Stimulated activated naive B cell treated with anti-CD40 and anti-IgM and Interleukin-4, amounts not matched to agents 10 μg/mL and 1 μg/mL and 100 μg/mL, for 72 hours (primary cell): ENCODE measurements at regions not wholly inside any gene's neighbourhood (a gene's known extent, or its start where the extent isn't known, plus 50 kb on each side); places are given as distances from the start of the nearest gene placed in this dataset.
"Not testable (repeated sequence)": the region's sequence is repeated elsewhere in the genome, so short reads cannot be mapped to it uniquely, and the experiment has no call there.

ENCODE experiments used
- ATAC-seq, 2 donors: fragments of 150-1000 bp; cut with Tn5 transposase; replicated peaks; 2 replicates each; pipeline ENCODE4 v1.10.0; 2021; ENCODE audit warnings: moderate library complexity in 1 of 2
- DNase-seq: peaks from one replicate; pipeline ENCODE4 v3.0.0; 2021
- H3K27ac Mint-ChIP-seq: one replicate; pipeline ENCODE4 v1.8.0; 2022; ENCODE audit warnings: mild to moderate bottlenecking, mixed read lengths
- H3K27me3 Mint-ChIP-seq, 2 donors: one replicate each; pipeline ENCODE4 v1.8.0; 2022; ENCODE audit warnings: mixed read lengths in 2 of 2
- H3K36me3 Mint-ChIP-seq, 2 donors: one replicate each; pipeline ENCODE4 v1.8.0; 2022; ENCODE audit warnings: mixed read lengths in 2 of 2, mild to moderate bottlenecking in 1 of 2
- H3K4me1 Mint-ChIP-seq, 2 donors: one replicate each; pipeline ENCODE4 v1.8.0; 2022; ENCODE audit warnings: mixed read lengths in 2 of 2, mild to moderate bottlenecking in 1 of 2
- H3K4me3 Mint-ChIP-seq, 2 donors: one replicate each; pipeline ENCODE4 v1.8.0; 2022; ENCODE audit warnings: mild to moderate bottlenecking in 2 of 2, mixed read lengths in 2 of 2, moderate library complexity in 1 of 2
- H3K9me3 Mint-ChIP-seq, 2 donors: one replicate each; pipeline ENCODE4 v1.8.0; 2022; ENCODE audit warnings: mixed read lengths in 2 of 2, mild to moderate bottlenecking in 1 of 2

DNA sequence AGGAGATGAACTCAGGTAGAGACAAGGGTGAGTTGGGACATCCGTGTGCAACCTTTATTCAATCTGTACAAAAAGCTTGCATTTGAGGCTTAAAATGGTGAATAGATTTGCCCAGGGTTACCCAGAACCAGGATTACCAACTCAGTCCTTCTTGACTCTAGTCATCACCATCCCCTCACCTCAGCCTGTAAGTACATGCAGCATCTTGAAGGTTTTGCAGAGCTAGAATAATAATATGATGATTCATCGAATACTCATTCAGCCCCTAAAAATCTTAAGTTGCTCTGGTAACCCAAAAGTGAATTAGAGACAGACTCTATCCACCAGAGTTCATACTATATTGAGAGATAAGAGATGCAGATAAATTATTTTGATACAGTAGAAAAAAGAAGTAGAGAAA, 90.3 kb downstream of the NKX2-1 start:
- Mint-ChIP-seq H3K4me1 (no peaks in the 10 kb centered on the region), H3K27ac (no peak overlapping the region), H3K9me3 (no peaks in the 10 kb centered on the region), H3K4me3 (no peak overlapping the region), H3K27me3 (no peaks in the 10 kb centered on the region), H3K36me3 (no peaks in the 10 kb centered on the region)
- DNase-seq (no peak), ATAC-seq (no peak)

DNA sequence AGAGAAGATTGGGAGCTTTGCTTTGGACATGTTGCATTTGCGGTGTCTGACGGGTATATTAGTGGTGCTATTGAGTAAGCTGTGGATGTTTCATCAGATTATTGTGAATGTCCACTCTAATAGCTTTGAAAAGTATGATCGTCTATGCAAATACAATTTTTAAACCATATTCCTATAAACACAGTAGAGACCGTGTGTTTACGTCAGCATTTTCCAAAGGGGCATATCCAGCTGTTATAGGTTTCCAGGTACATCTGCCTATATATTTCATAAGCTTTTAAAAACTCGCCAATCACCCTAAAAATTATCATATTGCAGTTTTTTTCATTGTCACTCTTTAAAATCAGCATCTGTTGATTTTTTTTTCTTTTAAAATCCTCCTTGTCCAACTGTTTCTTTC, 91.7 kb downstream of the NKX2-1 start:
- DNase-seq (no peak), ATAC-seq (no peak)
- Mint-ChIP-seq H3K9me3 (no peaks in the 10 kb centered on the region), H3K27ac (no peak overlapping the region), H3K4me1 (no peaks in the 10 kb centered on the region), H3K4me3 (no peak overlapping the region), H3K27me3 (no peaks in the 10 kb centered on the region), H3K36me3 (no peaks in the 10 kb centered on the region)

DNA sequence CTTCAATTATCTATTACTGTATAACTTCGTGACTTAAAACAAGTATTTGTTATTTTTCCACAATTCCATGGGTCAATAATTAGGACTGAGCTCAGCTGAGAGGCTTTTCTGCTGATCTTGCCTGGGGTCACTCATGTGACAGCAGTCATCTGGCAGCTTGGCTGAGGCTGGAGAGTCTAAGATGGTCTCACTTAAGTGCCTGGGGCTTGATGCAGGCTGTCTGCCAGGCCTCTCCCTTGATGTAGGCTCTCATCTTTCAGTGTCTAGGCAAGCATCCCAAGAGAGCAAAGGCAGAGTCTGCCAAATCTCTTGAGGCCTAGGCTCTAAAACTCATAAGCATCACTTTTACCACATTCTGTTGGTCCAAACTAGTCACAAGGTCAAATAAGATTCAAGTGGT, 93.2 kb downstream of the NKX2-1 start:
- Mint-ChIP-seq H3K9me3 (no peaks in the 10 kb centered on the region), H3K27me3 (no peaks in the 10 kb centered on the region), H3K4me1 (no peaks in the 10 kb centered on the region), H3K27ac (no peak overlapping the region), H3K4me3 (no peak overlapping the region), H3K36me3 (no peaks in the 10 kb centered on the region)
- ATAC-seq (no peak), DNase-seq (no peak)

DNA sequence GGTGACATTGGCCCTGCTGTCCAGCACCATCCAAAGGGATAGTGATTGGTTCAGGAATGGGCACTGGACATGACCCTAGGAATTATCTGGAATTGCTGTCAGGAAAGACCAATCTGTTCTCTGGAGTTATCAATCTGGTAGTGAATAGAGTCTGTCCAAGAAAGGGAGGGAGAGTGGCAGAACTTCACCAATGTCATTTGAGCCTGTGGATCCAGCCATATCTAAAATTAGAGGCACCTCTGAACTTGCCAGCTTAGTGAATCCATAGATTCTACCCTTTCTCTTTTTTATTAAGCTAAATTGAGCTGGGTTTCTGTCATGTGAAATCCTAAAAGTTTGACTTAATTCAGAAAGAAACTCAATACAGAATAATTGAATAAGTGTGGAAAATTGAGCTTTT, 93.9 kb downstream of the NKX2-1 start:
- Mint-ChIP-seq H3K9me3 (no peaks in the 10 kb centered on the region), H3K27me3 (no peaks in the 10 kb centered on the region), H3K4me1 (no peaks in the 10 kb centered on the region), H3K27ac (no peak overlapping the region), H3K4me3 (no peak overlapping the region), H3K36me3 (no peaks in the 10 kb centered on the region)
- DNase-seq: no peak
- ATAC-seq: no peak

DNA sequence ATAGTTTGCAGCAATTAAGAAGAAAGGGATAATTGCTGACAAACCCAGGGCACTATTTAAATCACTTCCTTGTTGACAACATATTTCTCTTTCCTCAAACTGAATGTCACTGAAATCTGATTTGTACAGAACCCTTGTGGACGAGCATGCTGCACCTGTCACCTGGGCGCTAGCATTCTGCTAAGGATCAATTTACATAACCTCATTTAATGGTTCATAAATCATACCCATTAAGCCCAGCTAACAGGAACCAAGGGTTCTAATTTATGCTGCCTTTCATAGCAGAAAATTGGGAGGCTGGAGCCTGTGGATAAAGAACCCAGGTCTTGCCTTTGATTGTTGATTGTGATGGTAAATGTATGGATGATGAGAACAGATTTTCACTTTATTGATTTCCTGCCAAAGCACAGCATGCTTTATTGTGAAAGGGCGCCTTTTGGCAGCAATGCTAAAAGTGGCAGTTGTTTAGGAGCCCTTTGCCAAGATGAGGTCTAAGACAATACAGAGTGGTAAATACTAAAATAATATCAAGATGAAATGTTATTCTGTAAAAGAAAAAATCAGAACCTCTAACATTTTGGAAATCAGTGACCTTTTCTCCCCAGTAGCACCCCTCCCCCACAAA, 95.4 kb downstream of the NKX2-1 start:
- no peaks in the 10 kb centered on the region for H3K27me3 Mint-ChIP-seq
- no peak overlapping the region for H3K4me3 Mint-ChIP-seq
- ATAC-seq: no peak
- no peaks in the 10 kb centered on the region for H3K4me1 Mint-ChIP-seq
- H3K36me3 Mint-ChIP-seq: no peaks in the 10 kb centered on the region
- no peaks in the 10 kb centered on the region for H3K9me3 Mint-ChIP-seq
- DNase-seq: no peak
- no peak overlapping the region for H3K27ac Mint-ChIP-seq

DNA sequence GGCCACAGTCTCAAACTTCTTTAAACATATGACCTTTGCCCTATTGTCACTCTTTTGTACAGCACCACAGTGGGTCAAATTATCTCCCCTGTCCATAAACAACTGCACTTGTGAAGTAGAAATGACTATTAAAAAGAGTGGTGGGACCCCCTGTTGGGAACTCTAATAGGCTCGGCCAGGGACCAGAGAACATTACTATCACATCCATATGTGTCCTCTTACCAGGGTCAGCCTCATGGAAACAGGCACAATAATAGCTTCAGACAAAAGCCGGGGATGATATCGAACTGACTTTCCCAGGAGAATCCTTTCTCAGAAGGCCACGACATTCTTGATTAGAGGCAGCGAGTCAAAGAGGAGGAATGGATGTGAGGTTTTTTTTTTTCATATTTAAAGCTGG, 96.6 kb downstream of the NKX2-1 start:
- Mint-ChIP-seq H3K36me3 (no peaks in the 10 kb centered on the region), H3K9me3 (no peaks in the 10 kb centered on the region), H3K4me3 (no peak overlapping the region), H3K27ac (no peak overlapping the region), H3K27me3 (no peaks in the 10 kb centered on the region), H3K4me1 (no peaks in the 10 kb centered on the region)
- ATAC-seq (no peak), DNase-seq (no peak)

DNA sequence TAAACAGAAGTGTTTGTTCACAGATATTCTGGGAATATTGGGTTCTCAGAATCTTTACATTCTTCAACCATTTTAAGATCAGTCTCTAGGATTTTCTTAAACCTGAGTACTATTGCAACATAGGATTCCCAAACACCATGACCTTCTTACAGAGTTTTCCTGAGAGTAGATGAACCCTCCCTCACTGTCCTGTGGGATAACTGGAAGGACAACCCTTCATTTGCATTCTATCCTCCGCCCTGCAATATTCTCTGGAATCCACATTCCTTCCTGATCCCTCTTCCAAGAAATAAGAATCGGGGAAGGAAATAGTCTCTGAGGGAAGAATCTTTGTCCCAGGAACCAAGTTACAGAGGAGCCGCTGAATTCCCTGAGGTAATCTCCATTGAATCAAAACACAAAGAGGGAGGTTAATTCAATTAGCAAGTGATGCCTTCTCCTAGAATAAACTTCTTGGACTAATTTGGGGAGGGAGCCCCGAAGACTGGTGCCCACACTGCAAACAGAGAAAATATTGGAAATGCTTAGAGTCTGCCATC, 99.8 kb upstream of the MBIP start:
- Mint-ChIP-seq H3K9me3 (peaks cover 0 to 6% of the 10 kb centered on the region in 2 donors), H3K27me3 (no peaks in the 10 kb centered on the region), H3K36me3 (no peaks in the 10 kb centered on the region), H3K4me3 (no peak overlapping the region), H3K27ac (no peak overlapping the region), H3K4me1 (no peaks in the 10 kb centered on the region)
- DNase-seq: no peak
- no peak for ATAC-seq

DNA sequence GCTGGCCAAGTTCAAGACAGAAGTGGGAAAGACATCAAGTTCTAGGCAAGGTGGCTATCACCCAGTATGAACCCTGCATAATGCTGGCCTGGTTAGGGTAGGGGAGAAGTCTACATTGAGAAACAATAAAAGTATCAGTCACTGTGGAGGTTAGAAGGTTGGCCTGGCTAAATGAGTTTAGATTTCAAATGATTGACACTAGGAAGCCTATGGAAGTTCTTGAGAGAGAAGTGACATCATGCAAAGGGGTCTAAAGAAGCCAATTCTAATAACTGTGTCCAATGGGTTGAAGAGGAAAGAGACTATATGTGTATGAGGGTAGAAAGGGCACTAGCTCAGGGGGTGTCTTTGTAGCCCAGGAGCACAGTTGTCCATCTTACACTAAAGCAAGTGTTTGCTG, 98.5 kb upstream of the MBIP start:
- H3K27me3 Mint-ChIP-seq: no peaks in the 10 kb centered on the region
- no peak overlapping the region for H3K27ac Mint-ChIP-seq
- ATAC-seq (no peak), DNase-seq (no peak)
- no peaks in the 10 kb centered on the region for H3K4me1 Mint-ChIP-seq
- no peak overlapping the region for H3K4me3 Mint-ChIP-seq
- no peaks in the 10 kb centered on the region for H3K36me3 Mint-ChIP-seq
- peaks cover 4 to 6% of the 10 kb centered on the region in 2 donors for H3K9me3 Mint-ChIP-seq

DNA sequence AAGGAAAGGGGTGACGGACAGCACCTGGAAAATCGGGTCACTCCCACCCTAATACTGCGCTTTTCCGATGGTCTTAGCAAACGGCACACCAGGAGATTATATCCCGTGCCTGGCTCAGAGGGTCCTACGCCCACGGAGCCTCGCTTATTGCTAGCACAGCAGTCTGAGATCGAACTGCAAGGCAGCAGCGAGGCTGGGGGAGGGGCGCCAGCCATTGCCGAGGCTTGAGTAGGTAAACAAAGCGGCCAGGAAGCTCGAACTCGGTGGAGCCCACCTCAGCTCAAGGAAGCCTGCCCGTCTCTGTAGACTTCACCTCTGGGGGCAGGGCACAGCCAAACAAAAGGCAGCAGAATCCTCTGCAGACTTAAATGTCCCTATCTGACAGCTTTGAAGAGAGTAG, 91.5 kb upstream of the MBIP start:
- H3K27ac Mint-ChIP-seq, ATAC-seq, H3K27me3 Mint-ChIP-seq, DNase-seq, H3K36me3 Mint-ChIP-seq, H3K4me3 Mint-ChIP-seq, H3K4me1 Mint-ChIP-seq: not testable (repeated sequence)
- peaks cover 13 to 19% of the 10 kb centered on the region in 2 donors for H3K9me3 Mint-ChIP-seq

DNA sequence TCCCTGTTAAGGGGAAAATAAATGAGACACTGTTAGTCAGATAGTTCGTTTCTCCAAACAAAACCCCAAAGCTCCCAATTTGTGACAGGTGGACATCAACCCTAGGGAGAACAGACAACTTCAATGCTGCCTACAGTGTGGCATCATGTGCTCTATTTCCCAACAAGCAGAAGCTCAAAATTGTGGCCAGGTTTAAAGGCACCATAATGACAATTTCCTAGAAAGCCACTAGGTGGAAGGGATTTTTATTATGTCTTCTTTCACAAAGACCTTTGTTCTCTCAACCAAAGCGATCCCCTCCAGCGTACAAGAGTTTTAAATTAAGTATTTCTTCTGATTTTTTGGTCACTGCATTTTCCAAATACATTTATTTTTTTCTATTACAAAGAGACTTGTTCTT, 88.0 kb upstream of the MBIP start:
- H3K27me3 Mint-ChIP-seq: peaks cover 12% of the 10 kb centered on the region in 2 donors
- no peak overlapping the region for H3K4me3 Mint-ChIP-seq
- H3K36me3 Mint-ChIP-seq: no peaks in the 10 kb centered on the region
- no peak for DNase-seq
- no peak overlapping the region for H3K27ac Mint-ChIP-seq
- no peaks in the 10 kb centered on the region for H3K4me1 Mint-ChIP-seq
- no peak for ATAC-seq
- H3K9me3 Mint-ChIP-seq: peaks cover 9 to 13% of the 10 kb centered on the region in 2 donors

DNA sequence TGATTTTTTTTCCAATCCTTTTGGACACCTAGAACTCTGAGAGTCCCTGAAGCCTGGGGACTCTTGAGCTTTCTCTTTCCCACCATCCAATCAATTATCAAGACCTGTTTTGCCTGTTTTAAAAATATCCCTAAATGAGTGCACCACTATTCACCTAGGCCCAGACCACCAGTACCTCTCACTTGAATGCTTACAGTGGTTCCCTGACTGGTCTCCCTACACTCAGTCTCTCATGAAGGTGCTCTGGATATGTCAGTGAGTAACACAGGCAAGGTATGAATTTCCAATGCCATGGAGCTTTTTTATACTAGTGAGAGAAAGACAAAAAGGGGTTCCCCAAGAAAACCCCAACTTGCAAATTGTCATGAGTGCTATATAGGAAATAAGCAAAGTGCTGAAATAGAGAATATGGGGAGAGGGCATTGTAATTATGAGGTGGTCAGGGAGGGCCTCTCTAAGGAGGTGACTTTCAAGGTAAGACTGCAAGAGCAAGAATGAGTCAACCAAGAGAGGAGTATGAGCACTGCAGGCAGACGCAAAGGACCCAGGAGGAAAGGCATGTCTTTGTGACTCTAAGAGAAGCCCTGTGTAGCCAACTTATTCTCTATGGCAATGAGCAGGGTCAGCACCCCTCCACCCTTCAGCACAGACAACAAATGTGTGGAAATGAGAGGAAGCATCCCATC, 85.3 kb upstream of the MBIP start:
- ATAC-seq: no peak
- Mint-ChIP-seq H3K27me3 (peaks cover 8 to 12% of the 10 kb centered on the region in 2 donors), H3K4me1 (no peaks in the 10 kb centered on the region)

DNA sequence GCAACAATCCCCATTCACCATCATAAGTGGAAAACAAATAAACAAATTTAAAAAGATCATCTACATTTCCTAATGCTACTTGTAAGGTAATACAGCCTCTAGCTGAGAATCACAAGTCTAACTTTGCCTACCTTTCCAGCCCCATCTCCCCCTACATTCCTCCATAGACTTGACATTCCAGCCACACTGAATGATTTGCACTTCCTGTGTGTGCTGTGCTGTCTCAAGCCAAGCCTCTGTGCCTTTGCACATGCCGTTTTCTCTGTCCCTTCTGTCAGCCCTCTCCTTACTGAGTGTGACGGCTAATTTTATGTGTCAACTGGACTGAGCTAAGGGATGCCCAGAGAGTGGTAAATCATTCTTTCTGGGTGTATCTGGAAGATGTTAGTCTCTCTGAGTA, 82.4 kb upstream of the MBIP start:
- H3K9me3 Mint-ChIP-seq: no peaks in the 10 kb centered on the region
- ATAC-seq: no peak
- H3K4me1 Mint-ChIP-seq: no peaks in the 10 kb centered on the region

More for the DNA sequence above, 85.3 kb upstream of the MBIP start:
- Mint-ChIP-seq H3K4me3 (no peak overlapping the region), H3K9me3 (peaks cover 2 to 4% of the 10 kb centered on the region in 2 donors), H3K27ac (no peak overlapping the region), H3K36me3 (no peaks in the 10 kb centered on the region)
- DNase-seq: no peak

DNA sequence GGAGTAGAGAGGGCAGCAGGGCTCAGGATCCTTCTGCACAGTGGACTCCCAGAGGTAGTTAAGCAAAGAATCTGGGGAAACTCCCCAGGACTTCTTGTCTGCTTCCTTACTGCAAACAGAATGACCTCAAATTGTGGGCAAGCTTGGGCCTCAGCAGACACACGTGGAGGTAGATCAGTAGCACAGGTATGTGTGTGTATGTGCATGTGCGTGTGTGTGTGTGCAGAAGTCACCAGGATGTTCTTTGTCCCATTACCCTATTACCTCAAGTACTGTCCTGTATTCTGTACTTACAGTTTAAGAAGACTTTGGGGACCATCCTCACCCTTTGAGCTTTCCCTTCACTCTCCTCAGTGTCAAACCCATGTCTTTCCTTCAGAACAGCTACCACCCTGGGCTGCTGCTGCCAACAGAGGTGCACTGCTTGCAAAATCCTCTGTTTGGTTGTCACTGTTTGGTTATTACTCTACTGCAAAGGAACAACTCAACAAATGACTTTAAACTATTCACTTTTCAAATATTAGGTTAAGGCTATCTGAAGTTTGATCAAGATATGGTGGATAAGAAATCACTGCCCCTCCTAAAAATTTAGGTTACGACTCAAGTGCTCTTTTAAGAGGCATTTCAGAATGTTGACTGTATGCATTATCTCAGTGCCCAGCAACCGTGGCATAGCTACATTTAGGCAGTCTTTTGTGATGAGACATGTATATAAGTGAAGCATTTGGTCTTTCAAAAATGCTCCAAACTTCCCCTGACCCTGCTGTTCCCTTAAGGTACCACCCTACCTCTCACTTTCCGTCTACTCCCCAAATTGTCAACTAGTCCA, 78.2 kb upstream of the MBIP start:
- H3K27ac Mint-ChIP-seq: no peak overlapping the region
- no peak for ATAC-seq
- no peaks in the 10 kb centered on the region for H3K4me1 Mint-ChIP-seq
- DNase-seq: no peak
- H3K27me3 Mint-ChIP-seq: no peaks in the 10 kb centered on the region
- H3K4me3 Mint-ChIP-seq: no peak overlapping the region
- H3K36me3 Mint-ChIP-seq: no peaks in the 10 kb centered on the region
- peaks cover 0 to 1% of the 10 kb centered on the region in 2 donors for H3K9me3 Mint-ChIP-seq

More for the DNA sequence above, 82.4 kb upstream of the MBIP start:
- Mint-ChIP-seq H3K27ac (no peak overlapping the region), H3K27me3 (peaks cover 8 to 12% of the 10 kb centered on the region in 2 donors), H3K4me3 (no peak overlapping the region), H3K36me3 (no peaks in the 10 kb centered on the region)
- no peak for DNase-seq

DNA sequence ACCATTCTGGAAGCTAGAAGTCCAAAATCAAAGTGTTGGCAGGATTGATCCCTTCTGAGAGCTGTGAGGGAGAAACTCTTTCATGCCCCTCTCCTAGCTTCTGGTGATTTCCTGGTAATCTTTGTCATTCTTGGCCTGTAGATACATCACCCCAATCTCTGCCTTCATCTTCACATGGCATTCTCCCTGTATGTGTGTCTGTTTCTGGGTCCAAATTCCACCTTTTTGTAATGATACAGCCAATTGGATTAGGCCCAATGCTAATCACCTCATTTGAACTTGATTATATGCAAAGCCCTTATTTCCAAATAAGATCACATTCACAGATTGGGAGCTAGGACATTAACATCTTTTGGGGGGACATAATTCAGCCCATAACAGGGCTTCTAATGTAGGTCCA, 76.9 kb upstream of the MBIP start:
- no peak overlapping the region for H3K4me3 Mint-ChIP-seq
- no peak overlapping the region for H3K27ac Mint-ChIP-seq
- H3K36me3 Mint-ChIP-seq: no peaks in the 10 kb centered on the region
- ATAC-seq (no peak), DNase-seq (no peak)
- peaks cover 0 to 1% of the 10 kb centered on the region in 2 donors for H3K9me3 Mint-ChIP-seq
- no peaks in the 10 kb centered on the region for H3K4me1 Mint-ChIP-seq
- no peaks in the 10 kb centered on the region for H3K27me3 Mint-ChIP-seq

DNA sequence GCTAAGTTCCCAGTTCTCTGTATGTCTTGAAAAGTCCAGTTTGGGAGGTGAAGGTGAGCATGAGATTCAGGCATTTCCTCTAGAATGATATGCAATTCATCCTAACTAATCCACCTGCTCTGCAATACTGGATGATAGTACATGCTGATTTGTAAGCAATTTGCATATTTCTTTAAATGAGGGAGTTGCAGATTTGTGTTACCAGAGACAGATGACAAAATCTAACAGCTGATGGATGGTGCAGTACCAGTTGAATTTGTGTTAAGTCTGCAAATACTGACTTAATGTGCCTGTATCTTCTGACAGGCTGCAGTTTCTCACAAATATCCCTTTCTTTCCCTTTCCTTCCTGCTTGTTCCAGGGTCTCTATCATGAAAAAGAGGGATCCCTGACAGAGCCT, 76.4 kb upstream of the MBIP start:
- H3K27me3 Mint-ChIP-seq: no peaks in the 10 kb centered on the region
- no peak overlapping the region for H3K27ac Mint-ChIP-seq
- no peaks in the 10 kb centered on the region for H3K4me1 Mint-ChIP-seq
- H3K36me3 Mint-ChIP-seq: no peaks in the 10 kb centered on the region
- ATAC-seq (no peak), DNase-seq (no peak)
- peaks cover 0 to 1% of the 10 kb centered on the region in 2 donors for H3K9me3 Mint-ChIP-seq
- H3K4me3 Mint-ChIP-seq: no peak overlapping the region
